Thyroid gland (tissue), 4 donors: ENCODE measurements at regions not wholly inside any gene's neighbourhood (a gene's known extent, or its start where the extent isn't known, plus 50 kb on each side); places are given as distances from the start of the nearest gene placed in this dataset.

ENCODE experiments used
- DNase-seq, 2 donors: peaks; one replicate each; pipeline ENCODE4 v3.0.0-alpha.2; 2019
- H3K27ac ChIP-seq, 3 donors: fragments of 200-600 bp; sonication (generic); 1 replicate in 2 of 3; 2 replicates in 1 of 3; pipeline ENCODE4 v1.5.1; 2016 to 2019; ENCODE audit warnings: mild to moderate bottlenecking in 1 of 3, moderate library complexity in 1 of 3
- H3K27me3 ChIP-seq: fragments of 200-600 bp; sonication (generic); one replicate; pipeline ENCODE4 v1.5.1; 2019
- H3K36me3 ChIP-seq, 2 donors: fragments of 200-600 bp; sonication (generic); one replicate each; pipeline ENCODE4 v1.5.1; 2016 to 2019
- H3K4me1 ChIP-seq, 2 donors: fragments of 200-600 bp; sonication (generic); one replicate each; pipeline ENCODE4 v1.5.1; 2017 to 2019
- H3K4me3 ChIP-seq, 3 donors: fragments of 200-600 bp; sonication (generic); replicated peaks in 1 of 3; 1 replicate in 2 of 3; 2 replicates in 1 of 3; pipeline ENCODE4 v1.5.1; 2016; ENCODE audit warnings: mild to moderate bottlenecking in 1 of 3
- H3K9me3 ChIP-seq: fragments of 200-600 bp; sonication (generic); one replicate; pipeline ENCODE4 v1.5.1; 2017
- CTCF ChIP-seq, 6 experiments: fragments of 200-600 bp in 3 of 6; fragments of 450-650 bp in 3 of 6; sonication (generic) in 3 of 6; IDR thresholded peaks; one replicate each; pipeline ENCODE4 v1.5.1; 2016 to 2019; ENCODE audit warnings: antibody characterized with exemption in 6 of 6, mild to moderate bottlenecking in 2 of 6, inconsistent platforms in 1 of 6, moderate library complexity in 1 of 6
- POLR2A ChIP-seq, 2 donors: fragments of 450-650 bp; IDR thresholded peaks; one replicate each; pipeline ENCODE4 v1.6.1; 2017; ENCODE audit warnings: antibody characterized with exemption in 2 of 2, mild to moderate bottlenecking in 2 of 2, moderate library complexity in 1 of 2
- WGBS, 2 donors: methylation state at CpG; one replicate each; pipeline ENCODE4 v1.1.5; 2017; 5-methylcytosine and 5-hydroxymethylcytosine counted together
- intact Hi-C: fragments of 100-400 bp; cut with DNase I; formaldehyde crosslinking; loops from one replicate; pipeline ENCODE4 v1.15.1; 2023

DNA sequence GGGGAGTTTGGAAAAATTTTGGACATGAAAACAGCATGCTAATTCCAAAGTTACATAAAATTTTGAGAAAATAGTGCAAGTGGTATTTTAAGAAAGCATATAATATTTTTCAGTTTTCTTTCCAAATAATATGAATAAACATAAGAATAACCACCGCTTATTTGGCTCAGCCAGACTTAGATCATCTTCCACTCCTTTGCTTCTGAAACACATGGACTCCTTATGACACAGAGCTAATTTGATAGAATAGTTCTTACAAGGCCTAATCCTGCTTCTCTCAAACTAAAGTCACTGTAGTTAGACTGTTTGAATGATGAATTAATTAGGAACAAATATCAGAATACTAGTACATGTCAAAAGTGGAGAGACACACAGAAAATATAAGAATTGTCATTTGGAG, 165.5 kb downstream of the POSTN start:
- no peaks in the 10 kb centered on the region for H3K27me3 ChIP-seq
- intact Hi-C loops, result no loop called here

DNA sequence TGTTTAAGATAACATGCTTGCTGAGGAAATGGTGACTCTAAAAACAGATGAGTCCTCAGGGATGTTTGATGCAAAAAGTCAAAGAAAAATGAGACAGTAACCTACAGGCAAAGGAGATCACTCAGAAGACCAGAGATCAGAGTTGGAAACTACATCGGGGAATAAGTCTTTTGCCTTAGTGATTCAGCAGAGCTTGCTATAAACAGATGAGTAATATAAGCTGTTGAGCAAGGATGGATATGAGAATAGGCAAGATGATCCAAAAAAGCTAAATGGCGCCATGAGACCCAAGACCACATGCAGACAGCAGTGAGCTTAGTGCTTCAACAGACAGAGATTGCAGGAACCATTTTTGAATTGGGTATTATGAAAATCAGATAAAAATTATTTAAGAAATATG, 168.6 kb downstream of the POSTN start:
- intact Hi-C loops, result no loop called here
- WGBS, 2 donors, result 94 to 96% methylated on average over 2 of the region's 2 CpGs
- no peak for DNase-seq
- Histone ChIP-seq H3K4me1 (no peaks in the 10 kb centered on the region), H3K27ac (no peak overlapping the region), H3K9me3 (no peaks in the 10 kb centered on the region), H3K27me3 (no peaks in the 10 kb centered on the region), H3K4me3 (no peak overlapping the region), H3K36me3 (no peaks in the 10 kb centered on the region)
- TF ChIP-seq POLR2A (IDR thresholded peaks at IDR 0.05), result no peak
- TF ChIP-seq CTCF (IDR thresholded peaks at IDR 0.05), result no peak

More for the DNA sequence above, 165.5 kb downstream of the POSTN start:
- TF ChIP-seq POLR2A (IDR thresholded peaks at IDR 0.05) (no peak), CTCF (IDR thresholded peaks at IDR 0.05) (no peak)
- 82 to 85% methylated on average over 1 of the region's 1 CpG for WGBS, 2 donors
- Histone ChIP-seq H3K4me1 (no peaks in the 10 kb centered on the region), H3K4me3 (no peak overlapping the region), H3K9me3 (no peaks in the 10 kb centered on the region), H3K36me3 (no peaks in the 10 kb centered on the region), H3K27ac (no peak overlapping the region)
- no peak for DNase-seq

DNA sequence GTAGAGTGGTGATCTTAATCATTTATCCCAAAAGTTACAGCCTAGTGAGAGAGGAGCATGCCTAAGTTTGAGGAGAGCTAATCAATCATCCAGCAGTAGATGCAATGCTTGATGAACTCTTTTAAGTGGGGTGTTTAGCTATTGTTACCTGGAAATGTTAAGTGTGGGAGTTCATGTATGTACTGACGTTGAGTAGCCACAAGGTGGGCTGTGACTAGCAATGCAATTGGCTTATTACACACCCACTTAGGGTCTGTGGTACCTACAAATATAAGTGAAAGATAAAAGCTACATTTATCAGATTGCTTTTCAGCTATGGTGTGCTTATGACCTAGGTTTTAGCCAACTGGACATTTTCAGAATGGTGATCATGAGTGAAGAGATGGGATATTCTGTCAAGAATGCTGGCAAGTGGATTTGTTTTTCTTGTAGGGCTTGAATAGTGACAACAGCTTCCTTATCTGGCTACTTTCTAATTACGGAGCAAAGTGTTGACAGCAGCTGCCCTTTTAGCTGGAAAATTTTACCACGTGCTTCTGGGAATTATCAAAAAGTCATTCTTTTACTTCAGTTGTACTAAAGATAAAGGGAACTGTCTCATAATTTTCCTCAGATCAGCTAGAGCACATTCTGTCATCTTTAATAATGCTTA, 170.6 kb downstream of the POSTN start:
- intact Hi-C loops, result no loop called here

GRCh38 chr13:37418490-37418889, 180.1 kb downstream of the POSTN start:
- Histone ChIP-seq H3K36me3 (no peaks in the 10 kb centered on the region), H3K4me3 (no peak overlapping the region), H3K4me1 (no peaks in the 10 kb centered on the region), H3K27me3 (no peaks in the 10 kb centered on the region), H3K9me3 (no peaks in the 10 kb centered on the region), H3K27ac (no peak overlapping the region)
- WGBS, 2 donors, result 26 to 36% methylated on average over 2 of the region's 2 CpGs
- intact Hi-C loops, result no loop called here
- no peak for DNase-seq
- TF ChIP-seq POLR2A (IDR thresholded peaks at IDR 0.05) (no peak), CTCF (IDR thresholded peaks at IDR 0.05) (no peak)

More for the DNA sequence above, 170.6 kb downstream of the POSTN start:
- Histone ChIP-seq H3K36me3 (no peaks in the 10 kb centered on the region), H3K4me3 (no peak overlapping the region), H3K27ac (no peak overlapping the region), H3K4me1 (no peaks in the 10 kb centered on the region), H3K27me3 (no peaks in the 10 kb centered on the region), H3K9me3 (no peaks in the 10 kb centered on the region)
- no peak for DNase-seq
- TF ChIP-seq CTCF (IDR thresholded peaks at IDR 0.05), result no peak
- TF ChIP-seq POLR2A (IDR thresholded peaks at IDR 0.05), result no peak
- 48 to 58% methylated on average over 3 of the region's 3 CpGs for WGBS, 2 donors

- H3K27ac ChIP-seq, result no peak overlapping the region
- WGBS, 2 donors, result 64 to 77% methylated on average over 3 of the region's 3 CpGs
- H3K36me3 ChIP-seq, result no peaks in the 10 kb centered on the region
- no peak for TF ChIP-seq POLR2A (IDR thresholded peaks at IDR 0.05)
- no peak for TF ChIP-seq CTCF (IDR thresholded peaks at IDR 0.05)
- H3K9me3 ChIP-seq, result no peaks in the 10 kb centered on the region
- intact Hi-C loops, result no loop called here
- H3K4me3 ChIP-seq, result no peak overlapping the region
- DNase-seq, result no peak
- H3K27me3 ChIP-seq, result no peaks in the 10 kb centered on the region
- H3K4me1 ChIP-seq, result no peaks in the 10 kb centered on the region
These were observed 181.5 kb downstream of the POSTN start for GRCh38 chr13:37417060-37417441.
